ENCODE measurements at regions not wholly inside any gene's neighbourhood (a gene's known extent, or its start where the extent isn't known, plus 50 kb on each side); places are given as distances from the start of the nearest gene placed in this dataset.

DNA sequence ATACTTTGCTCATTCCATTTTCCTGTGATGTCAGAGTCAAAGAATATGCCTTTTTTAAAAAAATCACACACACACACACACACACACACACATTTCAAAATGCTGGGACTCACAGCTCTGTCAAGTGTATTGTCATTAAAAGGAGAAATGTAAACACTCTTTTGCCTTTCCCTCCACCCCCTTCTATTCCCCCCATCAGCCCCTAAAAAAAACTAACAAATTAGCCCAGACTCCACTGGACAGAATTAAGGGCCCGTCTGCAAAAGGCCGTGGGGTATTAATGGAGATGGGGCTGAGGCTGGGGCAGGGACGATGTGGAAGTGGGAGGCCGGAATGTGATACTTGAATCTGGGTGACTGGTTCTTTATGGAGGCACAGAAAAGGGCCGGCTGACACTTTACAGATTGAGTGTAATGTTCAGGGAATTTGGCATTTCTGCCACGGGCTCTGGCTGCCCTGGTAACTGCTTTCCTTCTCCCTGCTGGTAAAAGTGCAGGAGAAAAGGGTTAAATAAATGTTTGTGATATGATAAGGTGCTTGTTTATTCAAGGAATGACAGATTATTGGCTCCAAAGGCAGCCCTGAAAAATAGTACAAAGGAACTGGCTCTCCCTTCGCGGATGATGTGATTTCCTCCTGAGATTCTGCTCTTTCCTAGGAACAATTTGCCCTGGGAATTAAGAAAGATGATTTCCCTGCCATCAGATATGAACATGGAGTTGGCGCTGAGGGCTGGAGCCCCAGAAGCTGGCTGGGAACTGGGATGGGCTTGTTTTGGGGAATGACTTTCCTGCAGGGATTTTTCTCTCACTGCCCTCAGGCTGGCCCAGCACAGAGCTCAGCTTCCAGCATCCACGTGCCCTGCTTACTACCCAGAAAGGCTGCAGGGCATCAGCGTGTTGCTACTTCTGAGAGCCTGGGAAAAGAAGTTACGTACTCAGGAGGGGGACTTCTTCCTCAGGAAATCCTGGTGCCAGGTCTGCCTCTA, 52.8 kb upstream of the CTAGE1 start:
- H3K4ac ChIP-seq (ENCODE audit: low read length), result no peak overlapping the region

DNA sequence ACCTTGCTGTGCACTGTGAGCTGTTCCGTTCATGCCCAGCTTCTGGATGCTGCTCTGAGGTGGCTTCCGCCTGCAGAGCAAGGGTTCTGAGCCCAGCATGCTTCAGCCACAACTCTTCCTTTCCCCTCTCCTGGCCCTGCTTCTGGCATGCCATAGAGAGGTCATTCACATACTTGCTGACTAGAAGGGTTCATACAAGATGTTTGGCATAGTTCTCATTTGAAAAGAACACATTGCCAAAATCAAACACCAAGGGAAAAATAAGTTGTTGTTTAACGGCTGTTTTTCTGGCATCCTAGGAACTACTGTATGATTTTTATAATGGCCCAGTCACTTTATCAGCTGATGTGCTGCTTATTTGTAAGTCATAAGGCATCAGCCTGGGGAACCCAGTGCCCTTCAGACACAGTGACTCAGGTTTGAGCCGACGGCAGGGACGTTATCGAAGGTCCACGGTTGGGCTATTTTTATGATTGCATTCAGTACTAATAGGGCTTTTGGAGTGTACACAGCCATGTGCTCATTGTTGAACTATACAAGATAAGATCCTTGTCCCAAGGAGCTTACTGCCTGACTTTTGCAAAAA, 53.9 kb upstream of the CTAGE1 start:
- no peak overlapping the region for H4K8ac ChIP-seq (ENCODE audit: low read depth, low read length)
- no peak overlapping the region for H2BK15ac ChIP-seq (ENCODE audit: low read length)
- WGBS, 2 donors (ENCODE audit: extremely low coverage in 2 of 2, insufficient read length in 2 of 2, insufficient replicate concordance in 1 of 2), result no CpG with 5 or more reads among the region's 8 CpGs
- no peak overlapping the region for H3K4ac ChIP-seq (ENCODE audit: low read length)
- H3K9me3 ChIP-seq (replicated peaks in 1 of 2; ENCODE audit: control insufficient read depth in 2 of 2, insufficient read depth in 1 of 2, low read depth in 1 of 2, low read length in 2 of 2), result no peaks in the 10 kb centered on the region
- peaks cover 0 to 10% of the 10 kb centered on the region in 2 donors for H3K4me1 ChIP-seq (ENCODE audit: control insufficient read depth in 2 of 2, insufficient read depth in 1 of 2, low read depth in 1 of 2, low read length in 2 of 2)
- no peaks in the 10 kb centered on the region for H3K36me3 ChIP-seq (replicated peaks in 1 of 2; ENCODE audit: control insufficient read depth in 2 of 2, insufficient read depth in 2 of 2, low read length in 2 of 2)
- no peak overlapping the region for H4K91ac ChIP-seq (ENCODE audit: low read depth, low read length, poor library complexity)
- H3K4me2 ChIP-seq (ENCODE audit: insufficient read depth, low read length, poor library complexity, severe bottlenecking), result no peak overlapping the region
- DNase-seq (ENCODE audit: low spot score), result no peak
- H2BK12ac ChIP-seq (ENCODE audit: low read length), result no peak overlapping the region
- H2BK5ac ChIP-seq (ENCODE audit: low read length), result no peak overlapping the region
- H3K9ac ChIP-seq (ENCODE audit: low read depth, low read length, poor library complexity), result no peak overlapping the region
- H3K27ac ChIP-seq (replicated peaks; ENCODE audit: low read length), result no peak overlapping the region
- H3K23ac ChIP-seq (ENCODE audit: low read depth, low read length, poor library complexity), result no peak overlapping the region
- no peak overlapping the region for H2AK5ac ChIP-seq (ENCODE audit: low read depth, low read length)
- no peak overlapping the region for H3K4me3 ChIP-seq (ENCODE audit: low read length in 2 of 2)
- no peaks in the 10 kb centered on the region for H3K79me1 ChIP-seq (ENCODE audit: low read depth, low read length)
- no peak overlapping the region for H3K14ac ChIP-seq (ENCODE audit: low read length)
- H2AFZ ChIP-seq (ENCODE audit: low read length), result no peak overlapping the region
- H3K27me3 ChIP-seq (ENCODE audit: control insufficient read depth in 3 of 3, insufficient read depth in 3 of 3, low read depth in 1 of 3, low read length in 3 of 3), result peaks cover 0 to 13% (median 0%) of the 10 kb centered on the region in 3 experiments
- peak overlapping the region; percentile 5 for H3K18ac ChIP-seq (ENCODE audit: low read length)
- no peak overlapping the region for H2BK120ac ChIP-seq (ENCODE audit: low read depth, low read length)

More for the DNA sequence above, 52.8 kb upstream of the CTAGE1 start:
- H3K27me3 ChIP-seq (ENCODE audit: control insufficient read depth in 3 of 3, insufficient read depth in 3 of 3, low read depth in 1 of 3, low read length in 3 of 3), result peaks cover 0 to 13% (median 0%) of the 10 kb centered on the region in 3 experiments
- no peak overlapping the region for H3K27ac ChIP-seq (replicated peaks; ENCODE audit: low read length)
- no peak overlapping the region for H3K23ac ChIP-seq (ENCODE audit: low read depth, low read length, poor library complexity)
- no peaks in the 10 kb centered on the region for H3K79me1 ChIP-seq (ENCODE audit: low read depth, low read length)
- no peak overlapping the region for H3K4me2 ChIP-seq (ENCODE audit: insufficient read depth, low read length, poor library complexity, severe bottlenecking)
- no peak overlapping the region for H2BK5ac ChIP-seq (ENCODE audit: low read length)
- no peak overlapping the region for H3K4me3 ChIP-seq (ENCODE audit: low read length in 2 of 2)
- no peaks in the 10 kb centered on the region for H3K9me3 ChIP-seq (replicated peaks in 1 of 2; ENCODE audit: control insufficient read depth in 2 of 2, insufficient read depth in 1 of 2, low read depth in 1 of 2, low read length in 2 of 2)
- WGBS, 2 donors (ENCODE audit: extremely low coverage in 2 of 2, insufficient read length in 2 of 2, insufficient replicate concordance in 1 of 2), result no CpG with 5 or more reads among the region's 12 CpGs
- H2BK120ac ChIP-seq (ENCODE audit: low read depth, low read length), result no peak overlapping the region
- H2BK12ac ChIP-seq (ENCODE audit: low read length), result no peak overlapping the region
- no peak overlapping the region for H4K91ac ChIP-seq (ENCODE audit: low read depth, low read length, poor library complexity)
- no peak overlapping the region for H4K8ac ChIP-seq (ENCODE audit: low read depth, low read length)
- H3K36me3 ChIP-seq (replicated peaks in 1 of 2; ENCODE audit: control insufficient read depth in 2 of 2, insufficient read depth in 2 of 2, low read length in 2 of 2), result no peaks in the 10 kb centered on the region
- no peak overlapping the region for H3K14ac ChIP-seq (ENCODE audit: low read length)
- H2BK15ac ChIP-seq (ENCODE audit: low read length), result no peak overlapping the region
- H3K18ac ChIP-seq (ENCODE audit: low read length), result no peak overlapping the region
- peak overlapping the region; percentile 36 for H2AFZ ChIP-seq (ENCODE audit: low read length)
- H3K9ac ChIP-seq (ENCODE audit: low read depth, low read length, poor library complexity), result no peak overlapping the region
- DNase-seq (ENCODE audit: low spot score), result no peak
- H2AK5ac ChIP-seq (ENCODE audit: low read depth, low read length), result no peak overlapping the region
- peaks cover 0 to 11% of the 10 kb centered on the region in 2 donors for H3K4me1 ChIP-seq (ENCODE audit: control insufficient read depth in 2 of 2, insufficient read depth in 1 of 2, low read depth in 1 of 2, low read length in 2 of 2)

DNA sequence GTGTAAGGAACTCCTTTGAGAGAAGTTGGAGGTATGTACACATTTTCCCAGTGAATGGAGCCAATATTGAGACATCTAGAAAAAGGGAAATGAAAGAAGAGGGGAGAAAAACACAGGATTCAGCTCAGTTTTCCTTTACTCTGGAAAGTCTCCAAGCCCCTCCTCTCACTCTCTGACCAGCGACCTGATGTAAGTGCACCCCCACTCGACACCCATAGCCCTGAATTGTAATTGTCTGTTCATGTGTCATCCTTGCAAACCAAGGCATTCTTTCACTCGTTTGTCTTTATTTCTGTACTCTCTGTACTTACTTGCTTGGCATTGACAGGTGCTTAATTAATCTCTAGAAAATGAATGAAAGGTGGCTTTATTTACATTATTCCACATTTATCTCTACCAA, 55.7 kb upstream of the CTAGE1 start:
- Histone ChIP-seq H2BK5ac (ENCODE audit: low read length) (no peak overlapping the region), H2BK12ac (ENCODE audit: low read length) (no peak overlapping the region), H3K4ac (ENCODE audit: low read length) (no peak overlapping the region), H2BK15ac (ENCODE audit: low read length) (no peak overlapping the region), H3K4me1 (ENCODE audit: control insufficient read depth in 2 of 2, insufficient read depth in 1 of 2, low read depth in 1 of 2, low read length in 2 of 2) (peaks cover 0 to 4% of the 10 kb centered on the region in 2 donors), H3K9me3 (replicated peaks in 1 of 2; ENCODE audit: control insufficient read depth in 2 of 2, insufficient read depth in 1 of 2, low read depth in 1 of 2, low read length in 2 of 2) (no peaks in the 10 kb centered on the region), H4K8ac (ENCODE audit: low read depth, low read length) (no peak overlapping the region), H2AK5ac (ENCODE audit: low read depth, low read length) (no peak overlapping the region), H3K79me1 (ENCODE audit: low read depth, low read length) (no peaks in the 10 kb centered on the region), H3K4me2 (ENCODE audit: insufficient read depth, low read length, poor library complexity, severe bottlenecking) (no peak overlapping the region), H3K27ac (replicated peaks; ENCODE audit: low read length) (no peak overlapping the region), H2AFZ (ENCODE audit: low read length) (no peak overlapping the region), H3K27me3 (ENCODE audit: control insufficient read depth in 3 of 3, insufficient read depth in 3 of 3, low read depth in 1 of 3, low read length in 3 of 3) (peaks cover 0 to 13% (median 0%) of the 10 kb centered on the region in 3 experiments), H3K4me3 (ENCODE audit: low read length in 2 of 2) (no peak overlapping the region), H2BK120ac (ENCODE audit: low read depth, low read length) (no peak overlapping the region), H3K9ac (ENCODE audit: low read depth, low read length, poor library complexity) (no peak overlapping the region), H3K14ac (ENCODE audit: low read length) (no peak overlapping the region), H4K91ac (ENCODE audit: low read depth, low read length, poor library complexity) (no peak overlapping the region), H3K18ac (ENCODE audit: low read length) (no peak overlapping the region), H3K36me3 (replicated peaks in 1 of 2; ENCODE audit: control insufficient read depth in 2 of 2, insufficient read depth in 2 of 2, low read length in 2 of 2) (no peaks in the 10 kb centered on the region), H3K23ac (ENCODE audit: low read depth, low read length, poor library complexity) (no peak overlapping the region)
- no peak for DNase-seq (ENCODE audit: low spot score)
- no CpG with 5 or more reads among the region's 3 CpGs for WGBS, 2 donors (ENCODE audit: extremely low coverage in 2 of 2, insufficient read length in 2 of 2, insufficient replicate concordance in 1 of 2)

DNA sequence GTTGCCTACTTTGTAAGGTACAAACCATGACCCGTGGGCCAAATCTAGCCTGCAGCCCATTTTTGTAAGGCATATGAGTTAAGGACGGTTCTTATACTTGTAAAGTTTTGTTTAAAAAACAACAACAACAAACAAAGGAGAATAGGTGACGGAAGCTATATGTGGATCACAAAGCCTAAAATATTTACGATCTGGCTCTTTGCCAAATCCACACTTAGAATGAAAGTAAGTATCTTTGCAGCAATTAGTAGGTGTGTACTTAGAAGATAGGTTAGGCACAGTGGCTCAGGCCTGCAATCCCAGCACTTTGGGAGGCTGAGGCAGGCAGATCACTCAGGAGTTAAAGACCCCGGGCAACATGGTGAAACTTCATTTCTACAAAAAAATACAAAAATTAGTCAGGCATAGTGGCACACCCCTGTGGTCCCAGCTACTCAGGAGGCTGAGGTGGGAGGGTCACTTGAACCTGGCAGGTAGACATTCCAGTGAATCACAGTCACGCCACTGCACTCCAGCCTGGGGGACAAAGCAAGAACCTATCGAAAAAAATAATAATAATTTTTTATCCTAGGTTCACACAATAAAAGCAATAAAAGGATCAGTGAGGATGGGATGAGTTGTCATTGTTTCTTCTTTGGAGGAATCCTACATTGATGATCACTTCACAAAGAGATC, 57.8 kb upstream of the CTAGE1 start:
- no peak overlapping the region for H4K91ac ChIP-seq (ENCODE audit: low read depth, low read length, poor library complexity)
- DNase-seq (ENCODE audit: low spot score), result no peak
- H3K4ac ChIP-seq (ENCODE audit: low read length), result no peak overlapping the region
- no peak overlapping the region for H3K4me2 ChIP-seq (ENCODE audit: insufficient read depth, low read length, poor library complexity, severe bottlenecking)
- H2BK12ac ChIP-seq (ENCODE audit: low read length), result no peak overlapping the region
- no peak overlapping the region for H3K14ac ChIP-seq (ENCODE audit: low read length)
- H2BK120ac ChIP-seq (ENCODE audit: low read depth, low read length), result no peak overlapping the region
- H3K9me3 ChIP-seq (replicated peaks in 1 of 2; ENCODE audit: control insufficient read depth in 2 of 2, insufficient read depth in 1 of 2, low read depth in 1 of 2, low read length in 2 of 2), result no peaks in the 10 kb centered on the region
- no CpG with 5 or more reads among the region's 7 CpGs for WGBS, 2 donors (ENCODE audit: extremely low coverage in 2 of 2, insufficient read length in 2 of 2, insufficient replicate concordance in 1 of 2)
- no peak overlapping the region for H4K8ac ChIP-seq (ENCODE audit: low read depth, low read length)
- no peak overlapping the region for H2AFZ ChIP-seq (ENCODE audit: low read length)
- H3K4me3 ChIP-seq (ENCODE audit: low read length in 2 of 2), result no peak overlapping the region
- H2BK5ac ChIP-seq (ENCODE audit: low read length), result no peak overlapping the region
- no peak overlapping the region for H2BK15ac ChIP-seq (ENCODE audit: low read length)
- no peaks in the 10 kb centered on the region for H3K79me1 ChIP-seq (ENCODE audit: low read depth, low read length)
- peaks cover 0 to 10% (median 0%) of the 10 kb centered on the region in 3 experiments for H3K27me3 ChIP-seq (ENCODE audit: control insufficient read depth in 3 of 3, insufficient read depth in 3 of 3, low read depth in 1 of 3, low read length in 3 of 3)
- H3K9ac ChIP-seq (ENCODE audit: low read depth, low read length, poor library complexity), result no peak overlapping the region
- H3K36me3 ChIP-seq (replicated peaks in 1 of 2; ENCODE audit: control insufficient read depth in 2 of 2, insufficient read depth in 2 of 2, low read length in 2 of 2), result no peaks in the 10 kb centered on the region
- no peak overlapping the region for H3K27ac ChIP-seq (replicated peaks; ENCODE audit: low read length)
- no peak overlapping the region for H3K23ac ChIP-seq (ENCODE audit: low read depth, low read length, poor library complexity)
- H3K18ac ChIP-seq (ENCODE audit: low read length), result no peak overlapping the region
- no peak overlapping the region for H2AK5ac ChIP-seq (ENCODE audit: low read depth, low read length)
- peaks cover 0 to 4% of the 10 kb centered on the region in 2 donors for H3K4me1 ChIP-seq (ENCODE audit: control insufficient read depth in 2 of 2, insufficient read depth in 1 of 2, low read depth in 1 of 2, low read length in 2 of 2)

All from neuronal stem cell (in vitro differentiated cells).